Right lobe of liver (tissue), 6 donors: ENCODE measurements at regions not wholly inside any gene's neighbourhood (a gene's known extent, or its start where the extent isn't known, plus 50 kb on each side); places are given as distances from the start of the nearest gene placed in this dataset.

Source experiments
- ATAC-seq, 4 donors: fragments of 200-7000 bp; cut with Tn5 transposase; one replicate each; pipeline ENCODE4 v1.9.1; 2020; ENCODE audit warnings: mild to moderate bottlenecking in 4 of 4, moderate library complexity in 4 of 4
- DNase-seq, 3 donors: peaks; one replicate each; pipeline ENCODE4 v3.0.0-alpha.2; 2020
- H3K27ac ChIP-seq, 3 donors: fragments of 200-600 bp; one replicate each; pipeline ENCODE4 v1.8.0; 2022
- H3K27me3 ChIP-seq, 2 donors: fragments of 200-600 bp; one replicate each; pipeline ENCODE4 v1.8.0; 2022
- H3K36me3 ChIP-seq, 4 donors: fragments of 200-600 bp; sonication (generic) in 1 of 4; one replicate each; pipeline versions ENCODE4 v1.5.1 to v1.8.0; 2017 to 2022; ENCODE audit warnings: control low read depth in 1 of 4
- H3K4me1 ChIP-seq, 4 donors: fragments of 200-600 bp; sonication (generic) in 1 of 4; one replicate each; pipeline versions ENCODE4 v1.5.1 to v1.8.0; 2017 to 2022; ENCODE audit warnings: control low read depth in 1 of 4
- H3K4me3 ChIP-seq, 3 donors: fragments of 200-600 bp; one replicate each; pipeline ENCODE4 v1.8.0; 2022
- H3K9me3 ChIP-seq, 4 donors: fragments of 200-600 bp; sonication (generic) in 1 of 4; one replicate each; pipeline versions ENCODE4 v1.5.1 to v1.8.0; 2017 to 2022; ENCODE audit warnings: control low read depth in 1 of 4
- POLR2A ChIP-seq: fragments of 450-650 bp; IDR thresholded peaks from one replicate; pipeline ENCODE4 v1.6.1; 2017; ENCODE audit warnings: antibody characterized with exemption, mild to moderate bottlenecking
- WGBS: methylation state at CpG from one replicate; pipeline ENCODE4 v1.1.6; 2018; ENCODE audit warnings: low coverage, low lambda C conversion rate; ENCODE audit not compliant: insufficient coverage; ENCODE audit errors: missing lambda C conversion rate; 5-methylcytosine and 5-hydroxymethylcytosine counted together
- intact Hi-C, 2 donors: fragments of 100-400 bp; cut with DNase I; formaldehyde crosslinking; loops; one replicate each; pipeline versions ENCODE4 v1.11.2 to v1.14.1; 2022
- TF ChIP-seq, protein P1 (sequence below), 4 donors: fragments of 200-600 bp in 3 of 4; fragments of 450-650 bp in 1 of 4; IDR thresholded peaks; one replicate each; pipeline versions ENCODE4 v1.5.1 to v1.8.0; 2016 to 2022; ENCODE audit warnings: antibody characterized with exemption in 4 of 4, mild to moderate bottlenecking in 2 of 4
- donor health status: DM: no; HTN: yes; CAD: no.
- donor health status: DM: no; HTN: no; CAD: no.
- donor health status: DM: no; HTN: no; CAD: no.
- donor health status: DM: no; HTN: yes; CAD: no.
- donor health status: DM: no; HTN: yes; CAD: no.

DNA sequence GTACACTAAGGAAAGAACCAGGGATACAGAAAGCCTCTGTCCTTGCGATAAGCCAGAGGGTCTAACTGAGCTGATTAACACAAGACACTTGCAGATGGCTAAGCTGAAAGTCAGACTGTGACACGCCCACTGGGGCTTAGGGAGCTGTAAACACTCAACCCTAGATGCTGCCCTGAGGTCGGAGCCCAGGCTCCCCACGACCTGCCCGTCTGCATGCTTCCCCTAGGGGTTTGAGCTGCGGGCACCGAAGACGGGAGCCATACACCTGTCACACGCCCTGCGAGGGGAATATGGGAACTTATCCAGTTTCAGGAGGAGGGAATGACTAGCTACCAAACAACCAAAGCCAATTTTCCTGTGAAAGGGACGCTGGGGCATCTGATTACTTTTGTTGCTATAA, 96.0 kb downstream of the HTR5A start:
- no peaks in the 10 kb centered on the region for H3K4me1 ChIP-seq
- intact Hi-C loops, result no loop called here
- no peak overlapping the region for H3K27ac ChIP-seq
- no peaks in the 10 kb centered on the region for H3K27me3 ChIP-seq
- ATAC-seq, result no peak
- H3K4me3 ChIP-seq, result no peak overlapping the region
- H3K9me3 ChIP-seq, result no peaks in the 10 kb centered on the region
- no peaks in the 10 kb centered on the region for H3K36me3 ChIP-seq
- DNase-seq, result no peak
- 30% methylated on average over 2 of the region's 11 CpGs for WGBS
- TF ChIP-seq, protein P1, sequence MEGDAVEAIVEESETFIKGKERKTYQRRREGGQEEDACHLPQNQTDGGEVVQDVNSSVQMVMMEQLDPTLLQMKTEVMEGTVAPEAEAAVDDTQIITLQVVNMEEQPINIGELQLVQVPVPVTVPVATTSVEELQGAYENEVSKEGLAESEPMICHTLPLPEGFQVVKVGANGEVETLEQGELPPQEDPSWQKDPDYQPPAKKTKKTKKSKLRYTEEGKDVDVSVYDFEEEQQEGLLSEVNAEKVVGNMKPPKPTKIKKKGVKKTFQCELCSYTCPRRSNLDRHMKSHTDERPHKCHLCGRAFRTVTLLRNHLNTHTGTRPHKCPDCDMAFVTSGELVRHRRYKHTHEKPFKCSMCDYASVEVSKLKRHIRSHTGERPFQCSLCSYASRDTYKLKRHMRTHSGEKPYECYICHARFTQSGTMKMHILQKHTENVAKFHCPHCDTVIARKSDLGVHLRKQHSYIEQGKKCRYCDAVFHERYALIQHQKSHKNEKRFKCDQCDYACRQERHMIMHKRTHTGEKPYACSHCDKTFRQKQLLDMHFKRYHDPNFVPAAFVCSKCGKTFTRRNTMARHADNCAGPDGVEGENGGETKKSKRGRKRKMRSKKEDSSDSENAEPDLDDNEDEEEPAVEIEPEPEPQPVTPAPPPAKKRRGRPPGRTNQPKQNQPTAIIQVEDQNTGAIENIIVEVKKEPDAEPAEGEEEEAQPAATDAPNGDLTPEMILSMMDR (IDR thresholded peaks at IDR 0.05), result no peak
- TF ChIP-seq POLR2A, result no peak

DNA sequence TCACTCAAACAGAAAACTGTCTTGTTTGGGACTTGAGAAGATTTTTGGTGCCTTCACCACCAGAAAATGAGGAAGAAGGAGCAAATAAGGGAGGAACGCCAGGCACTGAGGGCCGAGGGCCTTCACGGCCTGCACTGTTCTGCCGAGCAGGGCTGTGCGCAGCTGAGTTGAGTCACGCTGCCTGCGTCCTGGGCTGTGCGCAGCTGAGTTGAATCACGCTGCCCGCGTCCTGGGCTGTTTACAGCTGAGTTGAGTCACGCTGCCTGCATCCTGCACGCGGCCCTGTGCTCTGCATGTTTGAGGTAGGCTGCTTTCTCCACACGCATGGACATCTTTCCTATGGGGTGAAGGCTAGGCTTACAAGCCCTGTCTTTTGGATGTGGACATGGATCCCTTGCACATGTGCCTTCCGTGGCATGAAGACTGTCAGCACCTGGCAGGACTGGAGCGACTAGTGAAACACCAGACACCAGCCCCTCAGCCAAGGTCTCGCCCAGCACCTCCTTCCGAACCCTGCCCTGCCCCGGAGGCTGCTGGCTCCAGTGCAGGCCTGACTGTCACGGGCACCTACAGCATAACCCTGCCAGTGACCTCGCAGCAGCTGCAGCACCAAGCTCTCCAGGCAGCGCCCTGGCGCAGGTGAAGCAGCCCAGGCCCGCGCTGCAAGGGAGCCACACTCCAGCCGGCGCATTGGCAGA, 96.7 kb downstream of the HTR5A start:
- Histone ChIP-seq H3K27ac (no peak overlapping the region), H3K36me3 (no peaks in the 10 kb centered on the region), H3K9me3 (no peaks in the 10 kb centered on the region), H3K4me3 (no peak overlapping the region), H3K27me3 (no peaks in the 10 kb centered on the region), H3K4me1 (no peaks in the 10 kb centered on the region)
- intact Hi-C loops, result no loop called here
- DNase-seq, result no peak
- ATAC-seq, result peak in 2 of 4 donors; percentile 19
- TF ChIP-seq POLR2A, result no peak
- TF ChIP-seq, protein P1 (IDR thresholded peaks at IDR 0.05), result no peak
- WGBS, result 64% methylated on average over 7 of the region's 28 CpGs

DNA sequence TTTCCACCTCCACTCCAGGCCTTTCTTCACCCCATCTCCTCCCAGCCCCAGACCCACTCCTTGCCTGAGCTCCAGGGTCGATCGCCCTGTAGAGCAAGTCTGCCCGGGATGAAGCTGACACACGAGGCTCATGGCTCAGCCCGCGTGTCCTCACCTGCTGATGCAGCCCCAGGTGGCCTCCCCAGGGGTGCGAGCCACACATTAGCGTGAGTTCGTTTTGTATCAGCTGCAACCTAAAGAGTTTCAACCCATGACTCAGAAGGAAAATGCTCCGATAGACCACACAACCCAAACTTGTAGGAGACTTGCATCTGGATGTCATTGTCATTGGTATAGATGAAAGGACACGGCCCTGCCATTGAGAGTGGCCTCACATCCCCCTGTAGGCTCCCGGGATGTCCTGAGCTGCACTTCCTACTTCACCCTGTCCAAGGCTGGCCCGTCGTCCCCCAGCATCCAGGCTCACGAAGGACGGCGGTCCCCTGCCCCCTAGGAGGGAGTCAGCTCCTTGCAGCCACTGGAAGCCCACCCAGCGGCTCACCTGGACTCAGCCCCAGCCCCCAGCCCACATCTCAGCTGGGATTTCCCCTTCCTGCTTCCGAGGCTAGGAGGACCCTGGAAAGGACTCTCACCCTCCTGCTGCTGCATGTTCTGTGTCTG, 97.7 kb downstream of the HTR5A start:
- Histone ChIP-seq H3K9me3 (no peaks in the 10 kb centered on the region), H3K27ac (no peak overlapping the region), H3K4me1 (no peaks in the 10 kb centered on the region), H3K27me3 (no peaks in the 10 kb centered on the region), H3K4me3 (no peak overlapping the region), H3K36me3 (no peaks in the 10 kb centered on the region)
- no peak for DNase-seq
- WGBS, result 66% methylated on average over 9 of the region's 19 CpGs
- TF ChIP-seq, protein P1 (IDR thresholded peaks at IDR 0.05), result no peak
- TF ChIP-seq POLR2A, result no peak
- intact Hi-C loops, result no loop called here
- no peak for ATAC-seq

DNA sequence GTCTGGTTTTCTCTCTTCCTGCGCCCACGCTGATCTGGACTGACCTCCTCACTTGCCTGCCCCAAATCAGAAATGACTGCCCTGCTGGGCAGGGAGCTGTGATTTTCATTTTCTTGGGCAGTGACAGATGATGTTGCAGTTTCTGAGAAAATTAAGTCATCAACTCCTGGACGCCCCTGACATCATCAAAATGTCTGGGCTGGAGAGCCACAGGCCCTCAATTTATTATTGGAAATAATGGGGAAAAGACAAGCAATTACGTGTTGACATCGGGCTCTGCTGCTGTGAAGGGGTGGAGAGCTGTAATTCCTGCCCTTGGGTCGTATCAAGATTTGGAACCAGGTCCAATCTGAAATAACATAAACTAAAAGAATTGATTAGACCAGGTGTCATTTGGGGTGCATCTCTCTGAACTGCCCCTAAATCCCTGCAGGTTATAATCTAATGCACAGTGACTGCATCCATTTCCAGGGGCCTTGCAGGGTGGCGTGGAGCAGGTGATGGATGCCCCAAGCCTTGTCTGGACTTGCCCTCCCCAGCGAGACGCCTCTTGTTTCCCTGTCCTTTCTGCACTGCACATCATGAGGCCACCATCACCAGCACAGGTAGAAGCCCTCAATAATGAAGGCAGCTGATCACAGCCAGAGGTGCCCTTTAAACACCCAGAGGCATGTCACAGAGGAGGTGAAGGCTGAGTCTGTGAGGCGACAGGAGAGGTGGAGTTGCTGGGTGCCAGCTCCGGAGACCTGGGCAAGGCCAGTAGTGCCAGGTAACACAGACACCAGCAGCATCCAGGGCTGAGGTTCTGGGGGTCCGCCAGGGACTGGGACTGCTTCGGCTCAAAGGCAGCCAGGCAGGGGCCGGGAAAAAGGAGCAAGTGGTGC, 98.7 kb downstream of the HTR5A start:
- ATAC-seq (no peak), DNase-seq (no peak)
- no peak for TF ChIP-seq POLR2A
- TF ChIP-seq, protein P1 (IDR thresholded peaks at IDR 0.05), result no peak
- H3K36me3 ChIP-seq, result no peaks in the 10 kb centered on the region
- H3K4me1 ChIP-seq, result no peaks in the 10 kb centered on the region
- intact Hi-C loops, result no loop called here
- no peak overlapping the region for H3K4me3 ChIP-seq
- H3K9me3 ChIP-seq, result no peaks in the 10 kb centered on the region
- WGBS, result 72% methylated on average over 8 of the region's 14 CpGs
- H3K27me3 ChIP-seq, result no peaks in the 10 kb centered on the region
- H3K27ac ChIP-seq, result no peak overlapping the region
